Smooth muscle cell (in vitro differentiated cells): ENCODE measurements at regions not wholly inside any gene's neighbourhood (a gene's known extent, or its start where the extent isn't known, plus 50 kb on each side); places are given as distances from the start of the nearest gene placed in this dataset.

Experiments used
- DNase-seq: peaks from one replicate; lab custom pipeline; 2025; ENCODE audit not compliant: unreplicated experiment; lab: John Stamatoyannopoulos, UW
- H2AFZ ChIP-seq: fragments of 200-600 bp; sonication (generic); 2 replicates; pipeline ENCODE4 v1.6.0; 2016; ENCODE audit warnings: antibody characterized with exemption, low read depth, mild to moderate bottlenecking
- H3F3A ChIP-seq: fragments of 200-600 bp; sonication (generic); 2 replicates; pipeline ENCODE4 v1.6.0; 2017; ENCODE audit warnings: antibody characterized with exemption, low read depth
- H3K27ac ChIP-seq: fragments of 200-600 bp; sonication (generic); 2 replicates; pipeline ENCODE4 v1.5.1; 2016; ENCODE audit warnings: low read depth, mild to moderate bottlenecking
- H3K27me3 ChIP-seq: fragments of 200-600 bp; sonication (generic); 2 replicates; pipeline ENCODE4 v1.6.1; 2016; ENCODE audit warnings: low read depth, mild to moderate bottlenecking
- H3K36me3 ChIP-seq: fragments of 200-600 bp; sonication (generic); 2 replicates; pipeline ENCODE4 v1.5.1; 2016; ENCODE audit warnings: low read depth
- H3K4me1 ChIP-seq: fragments of 200-600 bp; sonication (generic); 2 replicates; pipeline ENCODE4 v1.5.1; 2016; ENCODE audit warnings: low read depth
- H3K4me2 ChIP-seq: fragments of 200-600 bp; sonication (generic); 2 replicates; pipeline ENCODE4 v1.6.0; 2016; ENCODE audit warnings: mild to moderate bottlenecking
- H3K4me3 ChIP-seq: fragments of 200-600 bp; sonication (generic); 2 replicates; pipeline ENCODE4 v1.5.1; 2016; ENCODE audit warnings: mild to moderate bottlenecking
- H3K79me2 ChIP-seq: fragments of 200-600 bp; sonication (generic); 2 replicates; pipeline ENCODE4 v1.6.0; 2016; ENCODE audit warnings: low read depth, mild to moderate bottlenecking
- H3K9ac ChIP-seq: fragments of 200-600 bp; sonication (generic); 2 replicates; pipeline ENCODE4 v1.6.0; 2016; ENCODE audit warnings: low read depth
- H3K9me3 ChIP-seq: fragments of 200-600 bp; sonication (generic); replicated peaks from 2 replicates; pipeline ENCODE4 v1.5.1; 2016; ENCODE audit warnings: low read depth
- H4K20me1 ChIP-seq: fragments of 200-600 bp; sonication (generic); 2 replicates; pipeline ENCODE4 v1.6.0; 2016; ENCODE audit warnings: low read depth
- WGBS: methylation state at CpG from one replicate; pipeline ENCODE4 v1.1.7; 2016; ENCODE audit warnings: low lambda C conversion rate; 5-methylcytosine and 5-hydroxymethylcytosine counted together
- TF ChIP-seq, protein P1 (sequence below): fragments of 200-600 bp; sonication (generic); IDR thresholded peaks from 2 replicates; pipeline ENCODE4 v1.5.1; 2017; ENCODE audit warnings: borderline replicate concordance, mild to moderate bottlenecking, antibody characterized with exemption; ENCODE audit not compliant: insufficient read depth, poor library complexity, severe bottlenecking

DNA sequence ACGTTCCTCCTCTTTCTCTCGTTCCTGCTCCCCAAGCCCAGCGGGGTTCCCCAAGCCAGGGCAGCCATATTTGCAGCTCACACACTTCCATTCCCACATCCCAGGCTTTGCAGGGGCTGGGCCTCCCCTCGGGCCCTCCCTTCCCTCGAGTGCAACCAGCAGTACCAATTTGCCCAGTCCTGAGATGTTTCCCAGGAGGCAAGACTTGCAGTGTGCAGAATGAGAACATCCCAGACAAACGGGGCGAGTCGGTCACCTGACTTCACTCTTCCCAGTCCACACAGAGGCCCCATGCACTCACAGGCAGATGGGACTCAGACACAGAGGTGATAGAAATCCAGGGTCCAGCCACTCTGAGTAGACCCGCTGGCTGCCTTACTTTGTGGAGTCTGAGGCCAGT, 56.2 kb upstream of the SLC6A6 start:
- peak overlapping the region; percentile 22 for H2AFZ ChIP-seq
- peak overlapping the region; percentile 38 for H3K4me2 ChIP-seq

DNA sequence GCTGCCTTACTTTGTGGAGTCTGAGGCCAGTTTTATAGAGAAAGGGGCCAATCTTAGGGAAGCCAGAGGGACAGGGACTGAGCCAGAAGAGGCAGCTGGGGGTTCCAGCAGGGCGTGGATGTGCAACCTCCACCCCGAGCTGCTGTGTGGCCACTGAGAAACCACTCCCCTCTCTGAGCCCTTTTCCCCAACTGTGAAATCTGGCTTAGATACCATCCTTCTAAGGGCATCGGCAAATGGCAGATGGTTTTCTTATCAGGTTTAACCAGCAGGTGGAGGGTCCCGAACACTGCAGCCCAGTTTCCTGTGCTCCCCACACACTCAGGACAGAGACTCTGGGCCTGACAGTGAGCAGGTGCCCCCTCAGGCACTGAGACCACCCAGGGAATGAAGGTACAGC, 55.8 kb upstream of the SLC6A6 start:
- Histone ChIP-seq H3K4me1 (peaks cover 28% of the 10 kb centered on the region), H3K9ac (no peak overlapping the region), H2AFZ (no peak overlapping the region), H3K4me2 (no peak overlapping the region), H4K20me1 (no peaks in the 10 kb centered on the region), H3K27ac (no peak overlapping the region), H3K79me2 (no peaks in the 10 kb centered on the region), H3K9me3 (no peaks in the 10 kb centered on the region), H3K36me3 (no peaks in the 10 kb centered on the region), H3F3A (peaks cover under 1% of the 10 kb centered on the region), H3K27me3 (no peaks in the 10 kb centered on the region), H3K4me3 (no peak overlapping the region)
- WGBS, result 94% methylated on average over 4 of the region's 4 CpGs
- TF ChIP-seq, protein P1, sequence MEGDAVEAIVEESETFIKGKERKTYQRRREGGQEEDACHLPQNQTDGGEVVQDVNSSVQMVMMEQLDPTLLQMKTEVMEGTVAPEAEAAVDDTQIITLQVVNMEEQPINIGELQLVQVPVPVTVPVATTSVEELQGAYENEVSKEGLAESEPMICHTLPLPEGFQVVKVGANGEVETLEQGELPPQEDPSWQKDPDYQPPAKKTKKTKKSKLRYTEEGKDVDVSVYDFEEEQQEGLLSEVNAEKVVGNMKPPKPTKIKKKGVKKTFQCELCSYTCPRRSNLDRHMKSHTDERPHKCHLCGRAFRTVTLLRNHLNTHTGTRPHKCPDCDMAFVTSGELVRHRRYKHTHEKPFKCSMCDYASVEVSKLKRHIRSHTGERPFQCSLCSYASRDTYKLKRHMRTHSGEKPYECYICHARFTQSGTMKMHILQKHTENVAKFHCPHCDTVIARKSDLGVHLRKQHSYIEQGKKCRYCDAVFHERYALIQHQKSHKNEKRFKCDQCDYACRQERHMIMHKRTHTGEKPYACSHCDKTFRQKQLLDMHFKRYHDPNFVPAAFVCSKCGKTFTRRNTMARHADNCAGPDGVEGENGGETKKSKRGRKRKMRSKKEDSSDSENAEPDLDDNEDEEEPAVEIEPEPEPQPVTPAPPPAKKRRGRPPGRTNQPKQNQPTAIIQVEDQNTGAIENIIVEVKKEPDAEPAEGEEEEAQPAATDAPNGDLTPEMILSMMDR, result no peak
- no peak for DNase-seq

More for the DNA sequence above, 56.2 kb upstream of the SLC6A6 start:
- H3K4me3 ChIP-seq, result no peak overlapping the region
- peaks cover 4% of the 10 kb centered on the region for H3F3A ChIP-seq
- no peak for DNase-seq
- H3K36me3 ChIP-seq, result no peaks in the 10 kb centered on the region
- no peak overlapping the region for H3K9ac ChIP-seq
- no peaks in the 10 kb centered on the region for H3K9me3 ChIP-seq
- H3K27me3 ChIP-seq, result no peaks in the 10 kb centered on the region
- TF ChIP-seq, protein P1, result no peak
- no peaks in the 10 kb centered on the region for H4K20me1 ChIP-seq
- 73% methylated on average over 9 of the region's 9 CpGs for WGBS
- H3K4me1 ChIP-seq, result peaks cover 28% of the 10 kb centered on the region
- H3K27ac ChIP-seq, result no peak overlapping the region
- H3K79me2 ChIP-seq, result no peaks in the 10 kb centered on the region

DNA sequence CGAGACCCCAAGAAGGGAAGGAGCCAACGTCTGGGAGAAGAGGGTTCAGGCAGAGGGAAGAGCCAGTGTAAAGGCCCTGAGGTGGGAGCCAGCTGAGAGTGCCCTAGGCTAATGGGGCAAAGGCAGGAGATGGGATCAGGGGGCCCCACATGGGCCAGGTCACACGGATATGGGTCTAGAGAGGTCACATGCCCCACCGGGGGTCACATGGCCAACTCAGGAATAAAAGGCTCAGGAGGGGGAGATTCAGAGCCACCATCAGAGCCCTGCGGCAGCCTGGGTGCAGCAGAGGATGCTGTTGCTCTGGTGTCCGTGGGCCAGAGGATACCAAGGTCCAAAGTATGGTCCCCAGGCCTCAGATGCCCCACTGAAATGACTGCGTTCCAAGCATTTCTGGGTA, 55.3 kb upstream of the SLC6A6 start:
- no peak for DNase-seq
- Histone ChIP-seq H3K36me3 (no peaks in the 10 kb centered on the region), H3K4me3 (no peak overlapping the region), H3F3A (no peaks in the 10 kb centered on the region), H3K27me3 (no peaks in the 10 kb centered on the region), H3K9me3 (no peaks in the 10 kb centered on the region), H3K79me2 (no peaks in the 10 kb centered on the region), H4K20me1 (no peaks in the 10 kb centered on the region), H2AFZ (no peak overlapping the region), H3K4me1 (peaks cover 28% of the 10 kb centered on the region), H3K27ac (no peak overlapping the region), H3K9ac (no peak overlapping the region), H3K4me2 (no peak overlapping the region)
- WGBS, result 88% methylated on average over 7 of the region's 7 CpGs
- TF ChIP-seq, protein P1, result no peak

DNA sequence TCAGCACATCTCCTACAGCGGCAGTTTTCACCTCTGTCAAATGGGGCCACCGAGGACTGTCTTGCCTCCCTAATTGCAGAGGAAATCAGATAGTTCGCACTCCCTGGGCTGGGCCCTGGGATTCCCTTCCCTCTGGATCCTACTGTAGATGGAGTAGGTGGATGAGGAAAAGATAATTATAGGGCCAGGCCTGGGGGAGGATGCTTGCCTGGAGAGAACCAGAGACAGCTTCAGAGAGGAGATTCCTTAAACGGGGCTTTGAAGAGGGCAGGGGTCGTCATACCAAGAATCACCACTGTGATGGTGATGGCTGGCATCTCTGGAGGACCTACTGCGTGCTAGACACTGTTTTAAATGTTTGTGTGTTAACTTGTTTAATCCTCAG, 50.8 kb upstream of the SLC6A6 start:
- no peaks in the 10 kb centered on the region for H3K9me3 ChIP-seq
- no peak overlapping the region for H3K4me2 ChIP-seq
- H3K27me3 ChIP-seq, result no peaks in the 10 kb centered on the region
- peaks cover 10% of the 10 kb centered on the region for H3K4me1 ChIP-seq
- H3K9ac ChIP-seq, result no peak overlapping the region
- no peak overlapping the region for H3K4me3 ChIP-seq
- H3K79me2 ChIP-seq, result no peaks in the 10 kb centered on the region
- DNase-seq, result no peak
- 80% methylated on average over 6 of the region's 6 CpGs for WGBS
- H3K36me3 ChIP-seq, result no peaks in the 10 kb centered on the region
- no peak overlapping the region for H2AFZ ChIP-seq
- no peaks in the 10 kb centered on the region for H4K20me1 ChIP-seq
- no peaks in the 10 kb centered on the region for H3F3A ChIP-seq
- TF ChIP-seq, protein P1, result no peak
- H3K27ac ChIP-seq, result no peak overlapping the region
